ENCODE measurements at regions not wholly inside any gene's neighbourhood (a gene's known extent, or its start where the extent isn't known, plus 50 kb on each side); places are given as distances from the start of the nearest gene placed in this dataset.

DNA sequence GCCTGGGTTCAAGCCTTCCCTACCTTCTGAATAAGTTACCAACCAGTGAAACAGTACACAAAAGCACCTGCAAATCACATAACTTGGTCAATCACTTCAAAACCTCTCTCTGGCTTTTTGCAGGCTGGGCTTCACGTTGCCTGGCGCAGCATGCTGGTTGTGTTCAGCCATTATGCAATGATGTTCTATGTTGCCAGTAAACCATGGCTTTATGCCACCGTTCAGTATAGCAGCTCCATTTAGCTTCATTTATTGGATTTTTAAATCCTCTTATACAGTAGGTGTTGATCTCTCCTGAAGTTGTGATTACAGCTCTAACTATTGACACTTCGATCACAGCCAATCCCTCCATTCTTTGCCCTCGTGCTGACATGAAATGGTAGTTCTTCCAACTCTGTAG, 233.6 kb upstream of the PTBP2 start:
- Histone ChIP-seq H4K20me1 (ENCODE audit: insufficient read depth, low read length) (no peaks in the 10 kb centered on the region), H3K79me2 (ENCODE audit: insufficient read depth, low read length) (no peaks in the 10 kb centered on the region), H3K27ac (ENCODE audit: extremely low read length, insufficient read depth, low read length) (no peak overlapping the region), H3K9ac (ENCODE audit: insufficient read depth, low read depth, low read length) (no peak overlapping the region), H3K4me1 (ENCODE audit: insufficient read depth, low read length) (no peaks in the 10 kb centered on the region; the same call in 1 of the 2 replicates), H2AFZ (ENCODE audit: low read length) (no peak overlapping the region), H3K4me3 (replicated peaks in 1 of 3; ENCODE audit: insufficient read depth in 1 of 3, low read depth in 2 of 3, low read length in 3 of 3) (no peak overlapping the region), H3K4me2 (ENCODE audit: low read depth, low read length) (no peak overlapping the region), H3K27me3 (ENCODE audit: control insufficient read depth in 1 of 2, insufficient read depth in 2 of 2, low read length in 2 of 2) (no peaks in the 10 kb centered on the region; a peak in 1 of 5 replicates), H3K9me3 (ENCODE audit: low read length) (no peaks in the 10 kb centered on the region), H3K36me3 (replicated peaks in 1 of 2; ENCODE audit: control insufficient read depth in 1 of 2, insufficient read depth in 2 of 2, low read length in 2 of 2) (no peaks in the 10 kb centered on the region)
- ChIA-PET POLR2A (no interaction called here), CTCF (ENCODE audit: low intra/inter-chr PET ratio, low total read pairs) (no interaction called here)
- no peak for ATAC-seq
- BruUV-seq (replicated peaks) = no TSS peak
- DNase-seq (ENCODE audit: low spot score) = no peak
- TF ChIP-seq NR1H2 (CRISPR knock-in tag; IDR thresholded peaks at IDR 0.05; ENCODE audit: borderline replicate concordance, low read depth) (no peak), RARG (CRISPR knock-in tag; IDR thresholded peaks at IDR 0.05; ENCODE audit: low read depth) (no peak), ZNF251 (CRISPR knock-in tag; IDR thresholded peaks at IDR 0.05) (no peak), HNRNPK (IDR thresholded peaks at IDR 0.05; ENCODE audit: low read depth, low read length, poor library complexity, severe bottlenecking) (no peak), ZSCAN12 (CRISPR knock-in tag; IDR thresholded peaks at IDR 0.05) (no peak), ZNF34 (CRISPR knock-in tag; IDR thresholded peaks at IDR 0.05; ENCODE audit: borderline replicate concordance) (no peak), FOXM1 (CRISPR knock-in tag; IDR thresholded peaks at IDR 0.05) (no peak), EEA1 (CRISPR knock-in tag; IDR thresholded peaks at IDR 0.05; ENCODE audit: borderline replicate concordance) (no peak), ZNF432 (CRISPR knock-in tag; IDR thresholded peaks at IDR 0.05; ENCODE audit: borderline replicate concordance) (no peak)
- intact Hi-C loops (cut with micrococcal nuclease; ENCODE audit: unreplicated experiment) (no loop called here), in situ Hi-C loops (cut with HindIII; ENCODE audit: extremely low pct_ligation_motif_present, low pct_unique_long_range_greater_than_20kb) (no loop called here)
- no peak for FAIRE-seq
- 4% methylated on average over 4 of the region's 5 CpGs for WGBS (ENCODE audit: low lambda C conversion rate)

DNA sequence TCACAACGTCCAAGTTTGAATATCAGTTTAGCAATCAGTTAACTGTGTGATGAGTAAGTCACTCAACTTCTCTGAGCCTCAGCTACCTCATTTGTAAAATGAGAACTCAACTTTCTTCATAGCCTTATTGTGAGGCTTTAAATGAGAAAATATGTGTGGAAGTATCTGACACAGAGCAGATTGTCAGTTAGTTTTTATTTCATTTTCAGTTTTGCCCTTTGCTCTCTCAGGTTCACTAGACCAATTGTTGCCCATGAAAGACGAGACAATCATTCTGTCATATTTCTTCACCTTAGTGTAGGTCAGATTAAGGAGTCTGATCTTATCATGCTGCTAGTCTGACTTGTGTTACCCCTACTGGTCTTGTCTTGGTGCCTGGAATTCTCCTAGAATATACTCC, 232.8 kb upstream of the PTBP2 start:
- Histone ChIP-seq H3K36me3 (replicated peaks in 1 of 2; ENCODE audit: control insufficient read depth in 1 of 2, insufficient read depth in 2 of 2, low read length in 2 of 2) (no peaks in the 10 kb centered on the region), H3K27ac (ENCODE audit: extremely low read length, insufficient read depth, low read length) (no peak overlapping the region), H3K4me3 (replicated peaks in 1 of 3; ENCODE audit: insufficient read depth in 1 of 3, low read depth in 2 of 3, low read length in 3 of 3) (no peak overlapping the region), H3K9me3 (ENCODE audit: low read length) (no peaks in the 10 kb centered on the region), H2AFZ (ENCODE audit: low read length) (no peak overlapping the region), H3K27me3 (ENCODE audit: control insufficient read depth in 1 of 2, insufficient read depth in 2 of 2, low read length in 2 of 2) (no peaks in the 10 kb centered on the region; a peak in 1 of 5 replicates), H4K20me1 (ENCODE audit: insufficient read depth, low read length) (no peaks in the 10 kb centered on the region), H3K4me2 (ENCODE audit: low read depth, low read length) (no peak overlapping the region; the same call in 1 of the 2 replicates), H3K9ac (ENCODE audit: insufficient read depth, low read depth, low read length) (no peak overlapping the region), H3K4me1 (ENCODE audit: insufficient read depth, low read length) (no peaks in the 10 kb centered on the region; the same call in 1 of the 2 replicates), H3K79me2 (ENCODE audit: insufficient read depth, low read length) (no peaks in the 10 kb centered on the region)
- in situ Hi-C loops (cut with HindIII; ENCODE audit: extremely low pct_ligation_motif_present, low pct_unique_long_range_greater_than_20kb) = no loop called here
- ChIA-PET CTCF (ENCODE audit: low intra/inter-chr PET ratio, low total read pairs) (no interaction called here), POLR2A (no interaction called here)
- BruUV-seq (replicated peaks) = no TSS peak
- WGBS (ENCODE audit: low lambda C conversion rate) = 0% methylated on average over 2 of the region's 2 CpGs
- no peak for ATAC-seq
- no peak for FAIRE-seq
- DNase-seq (ENCODE audit: low spot score) = no peak
- intact Hi-C loops (cut with micrococcal nuclease; ENCODE audit: unreplicated experiment) = no loop called here
- TF ChIP-seq NR3C1 (CRISPR knock-in tag; IDR thresholded peaks at IDR 0.05) = no peak
- TF ChIP-seq, protein P1, sequence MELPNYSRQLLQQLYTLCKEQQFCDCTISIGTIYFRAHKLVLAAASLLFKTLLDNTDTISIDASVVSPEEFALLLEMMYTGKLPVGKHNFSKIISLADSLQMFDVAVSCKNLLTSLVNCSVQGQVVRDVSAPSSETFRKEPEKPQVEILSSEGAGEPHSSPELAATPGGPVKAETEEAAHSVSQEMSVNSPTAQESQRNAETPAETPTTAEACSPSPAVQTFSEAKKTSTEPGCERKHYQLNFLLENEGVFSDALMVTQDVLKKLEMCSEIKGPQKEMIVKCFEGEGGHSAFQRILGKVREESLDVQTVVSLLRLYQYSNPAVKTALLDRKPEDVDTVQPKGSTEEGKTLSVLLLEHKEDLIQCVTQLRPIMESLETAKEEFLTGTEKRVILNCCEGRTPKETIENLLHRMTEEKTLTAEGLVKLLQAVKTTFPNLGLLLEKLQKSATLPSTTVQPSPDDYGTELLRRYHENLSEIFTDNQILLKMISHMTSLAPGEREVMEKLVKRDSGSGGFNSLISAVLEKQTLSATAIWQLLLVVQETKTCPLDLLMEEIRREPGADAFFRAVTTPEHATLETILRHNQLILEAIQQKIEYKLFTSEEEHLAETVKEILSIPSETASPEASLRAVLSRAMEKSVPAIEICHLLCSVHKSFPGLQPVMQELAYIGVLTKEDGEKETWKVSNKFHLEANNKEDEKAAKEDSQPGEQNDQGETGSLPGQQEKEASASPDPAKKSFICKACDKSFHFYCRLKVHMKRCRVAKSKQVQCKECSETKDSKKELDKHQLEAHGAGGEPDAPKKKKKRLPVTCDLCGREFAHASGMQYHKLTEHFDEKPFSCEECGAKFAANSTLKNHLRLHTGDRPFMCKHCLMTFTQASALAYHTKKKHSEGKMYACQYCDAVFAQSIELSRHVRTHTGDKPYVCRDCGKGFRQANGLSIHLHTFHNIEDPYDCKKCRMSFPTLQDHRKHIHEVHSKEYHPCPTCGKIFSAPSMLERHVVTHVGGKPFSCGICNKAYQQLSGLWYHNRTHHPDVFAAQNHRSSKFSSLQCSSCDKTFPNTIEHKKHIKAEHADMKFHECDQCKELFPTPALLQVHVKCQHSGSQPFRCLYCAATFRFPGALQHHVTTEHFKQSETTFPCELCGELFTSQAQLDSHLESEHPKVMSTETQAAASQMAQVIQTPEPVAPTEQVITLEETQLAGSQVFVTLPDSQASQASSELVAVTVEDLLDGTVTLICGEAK (IDR thresholded peaks at IDR 0.05) = no peak
- TF ChIP-seq, protein P1 (CRISPR knock-in tag; IDR thresholded peaks at IDR 0.05) = no peak
